HG03571 (cell line): ENCODE measurements at regions not wholly inside any gene's neighbourhood (a gene's known extent, or its start where the extent isn't known, plus 50 kb on each side); places are given as distances from the start of the nearest gene placed in this dataset.

ENCODE experiments used
- ATAC-seq: cut with Tn5 transposase; IDR thresholded peaks from one replicate; pipeline ENCODE4 v1.9.1; 2021; ENCODE audit not compliant: unreplicated experiment

- ATAC-seq, result no peak
Observed at GRCh38 chr1:239538239-239538988, 152.0 kb downstream of the CHRM3 start.

- ATAC-seq, result no peak
Observed at GRCh38 chr1:239539051-239539450, 152.7 kb downstream of the CHRM3 start.

DNA sequence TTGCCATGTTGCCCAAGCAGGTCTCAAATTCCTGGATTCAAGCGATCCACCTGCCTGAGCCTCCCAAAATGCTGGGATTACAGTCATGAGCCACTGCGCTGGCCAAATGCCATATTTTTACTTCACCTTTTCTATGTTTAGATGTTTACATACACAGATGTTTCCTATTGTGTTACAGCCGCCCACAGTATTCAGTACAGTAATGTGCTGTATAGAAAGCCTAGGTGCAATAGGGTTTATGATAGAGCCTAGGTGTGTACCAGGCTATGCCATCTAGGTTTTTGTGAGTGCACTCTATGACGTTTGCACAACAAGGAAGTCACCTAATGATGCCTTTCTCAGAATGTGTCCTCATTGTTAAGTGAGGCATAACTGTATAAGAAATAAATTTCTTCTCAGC lies 153.4 kb downstream of the CHRM3 start:
- no peak for ATAC-seq

DNA sequence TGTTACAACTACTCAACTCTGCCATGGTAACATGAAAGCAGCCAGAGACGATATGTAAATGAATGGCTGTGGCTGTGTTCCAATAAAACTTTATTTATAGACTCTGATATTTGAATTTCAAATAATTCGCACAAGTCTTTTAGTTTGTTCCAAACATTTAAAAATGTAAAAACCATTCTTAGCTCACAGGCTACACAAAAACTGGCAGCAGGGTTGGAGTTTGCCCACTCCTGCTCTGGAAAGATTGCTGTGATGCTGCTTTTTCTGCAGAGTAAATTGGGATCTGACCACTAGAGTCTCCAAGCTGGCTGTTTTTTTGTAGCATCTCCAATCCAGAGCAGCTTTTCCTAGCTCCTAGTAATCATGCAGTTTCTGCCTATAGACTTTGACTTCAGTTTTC lies 157.5 kb downstream of the CHRM3 start:
- ATAC-seq, result no peak

GRCh38 chr1:239545466-239545865 lies 159.1 kb downstream of the CHRM3 start:
- no peak for ATAC-seq

DNA sequence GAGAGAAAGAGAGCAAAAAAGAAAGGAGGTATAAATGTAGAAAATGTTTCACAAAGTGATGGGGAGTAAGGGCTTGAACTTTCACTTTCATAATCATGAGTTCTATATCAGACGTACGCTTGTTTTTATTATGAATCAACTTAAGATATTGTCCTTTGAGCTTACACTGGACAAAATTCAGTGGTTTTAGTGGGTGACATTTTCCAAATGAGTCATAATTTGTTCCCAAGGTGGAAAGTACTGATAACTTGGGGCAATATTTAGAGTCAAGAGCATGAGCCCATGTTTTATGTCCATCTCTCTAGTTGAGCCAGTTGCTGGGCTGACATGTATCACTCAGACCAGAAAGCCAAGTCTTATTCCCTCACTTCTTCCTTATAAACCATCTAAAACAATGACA lies 161.6 kb downstream of the CHRM3 start:
- ATAC-seq, result no peak

DNA sequence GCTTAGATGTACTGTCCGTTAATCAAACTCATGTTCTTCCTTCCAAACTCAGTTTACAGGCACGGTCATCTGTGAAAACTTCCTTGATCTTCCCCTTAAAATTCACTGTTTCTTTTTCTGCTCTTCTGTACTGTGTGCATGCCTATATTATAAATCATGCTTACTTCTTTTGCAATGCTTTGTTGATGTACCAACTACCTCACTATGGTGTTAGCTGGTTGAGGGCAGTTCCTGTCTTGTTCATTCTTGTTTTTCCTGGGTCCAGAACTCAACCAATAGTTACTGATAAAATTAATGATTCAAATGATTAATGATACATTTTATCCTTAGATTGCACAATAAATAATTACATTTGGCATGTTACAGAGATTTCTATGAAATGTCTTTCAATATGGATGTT lies 163.8 kb downstream of the CHRM3 start:
- no peak for ATAC-seq

DNA sequence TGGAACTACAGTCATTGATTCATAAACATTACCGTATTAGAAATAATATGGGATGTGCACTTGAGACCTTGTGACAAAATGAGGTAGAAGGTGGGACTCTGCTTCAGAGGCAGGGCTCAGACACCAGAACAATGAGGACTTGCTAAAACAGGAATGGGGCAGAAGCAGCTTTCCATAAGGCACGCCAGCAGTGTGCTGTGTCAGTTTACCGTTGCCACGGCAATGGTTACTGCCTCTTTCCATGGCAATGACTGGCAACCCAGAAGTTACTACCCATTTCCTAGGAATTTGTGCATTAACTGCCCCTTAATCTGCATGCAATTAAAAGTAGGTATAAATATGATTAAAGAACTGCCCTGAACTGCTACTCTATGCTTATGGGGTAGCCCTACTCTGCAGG lies 169.0 kb downstream of the CHRM3 start:
- no peak for ATAC-seq

GRCh38 chr1:239558559-239558958 lies 172.2 kb downstream of the CHRM3 start:
- ATAC-seq, result no peak

GRCh38 chr1:239558991-239559390 lies 172.6 kb downstream of the CHRM3 start:
- ATAC-seq, result no peak

DNA sequence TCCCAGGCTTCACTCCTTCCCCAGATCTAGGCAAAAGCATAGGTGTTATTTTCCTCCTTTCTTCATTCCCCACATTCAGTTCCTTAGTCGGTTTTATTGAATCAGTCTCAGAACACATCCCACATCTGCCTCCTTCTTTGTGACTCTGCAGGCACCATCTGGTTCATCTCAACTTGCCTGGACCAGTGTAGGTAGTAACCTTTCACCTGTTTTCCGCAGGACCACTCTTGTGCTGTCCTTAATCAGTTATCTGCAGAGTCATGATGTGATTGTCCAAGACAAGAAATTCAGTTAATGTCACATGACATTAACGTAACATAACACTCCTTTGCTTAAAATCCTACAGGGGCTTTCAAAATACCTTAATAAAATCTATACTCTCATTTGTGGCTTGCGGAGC lies 174.6 kb downstream of the CHRM3 start:
- ATAC-seq, result no peak

DNA sequence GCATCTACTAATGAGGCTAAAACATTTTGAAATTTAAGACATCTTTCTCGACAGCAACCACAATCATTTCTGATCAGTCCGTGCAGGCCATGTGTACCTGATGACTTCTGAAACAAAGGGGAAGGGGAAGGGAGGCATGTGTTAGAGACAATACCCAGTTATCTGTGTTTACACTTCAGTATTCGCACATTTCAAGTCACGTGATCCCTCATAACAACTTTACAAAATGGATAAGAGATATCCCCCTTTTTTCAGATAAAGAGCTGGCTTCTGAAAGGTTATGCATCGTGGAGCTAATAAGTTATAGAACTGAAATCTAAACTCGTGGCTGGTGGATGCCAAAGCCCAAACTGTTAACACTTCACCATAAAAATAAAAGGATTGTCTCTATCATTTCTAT lies 175.7 kb downstream of the CHRM3 start:
- ATAC-seq, result no peak

DNA sequence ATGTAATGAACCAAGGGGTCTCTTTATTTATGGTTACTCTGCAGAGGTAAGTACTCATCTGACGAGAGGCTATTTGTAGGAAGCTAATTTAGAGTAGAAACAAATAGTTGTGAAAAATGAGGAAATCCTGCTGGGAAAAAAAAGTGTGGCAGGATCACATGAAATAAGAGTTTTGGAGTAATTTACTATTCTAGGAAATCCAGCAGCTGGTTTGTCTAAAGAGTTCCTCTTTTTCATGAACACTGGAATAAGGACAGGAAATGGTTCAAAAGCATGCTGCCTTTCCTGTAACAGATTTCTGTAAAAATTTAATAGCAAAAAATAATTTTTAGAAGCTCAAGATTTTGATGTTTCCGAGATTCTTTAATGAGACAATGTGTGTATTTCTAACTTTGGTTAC lies 177.3 kb downstream of the CHRM3 start:
- no peak for ATAC-seq

- no peak for ATAC-seq
Observed at GRCh38 chr1:239566074-239566473, 179.7 kb downstream of the CHRM3 start.

DNA sequence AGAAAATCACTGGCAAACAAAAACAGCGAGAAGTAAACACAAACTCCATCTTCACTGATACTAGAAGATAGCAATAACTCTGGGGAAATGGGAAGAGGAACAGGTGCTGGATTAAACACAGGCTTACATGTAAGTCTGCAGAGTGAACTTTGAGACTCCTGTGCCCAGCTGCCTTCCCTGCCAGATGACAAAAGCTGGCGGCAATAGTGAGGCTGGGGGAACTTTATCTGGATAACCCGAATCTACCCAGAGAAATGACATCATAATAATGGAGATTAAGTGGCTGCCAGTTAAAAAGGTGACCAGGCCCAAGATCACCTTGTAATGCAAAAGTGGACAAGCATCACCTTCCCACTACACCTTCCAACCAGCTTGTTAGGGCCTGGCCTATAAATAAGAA lies 184.5 kb downstream of the CHRM3 start:
- no peak for ATAC-seq

GRCh38 chr1:239572183-239572582 lies 185.8 kb downstream of the CHRM3 start:
- no peak for ATAC-seq

GRCh38 chr1:239574112-239574511 lies 187.7 kb downstream of the CHRM3 start:
- ATAC-seq, result no peak

GRCh38 chr1:239575113-239575512 lies 188.7 kb downstream of the CHRM3 start:
- no peak for ATAC-seq

DNA sequence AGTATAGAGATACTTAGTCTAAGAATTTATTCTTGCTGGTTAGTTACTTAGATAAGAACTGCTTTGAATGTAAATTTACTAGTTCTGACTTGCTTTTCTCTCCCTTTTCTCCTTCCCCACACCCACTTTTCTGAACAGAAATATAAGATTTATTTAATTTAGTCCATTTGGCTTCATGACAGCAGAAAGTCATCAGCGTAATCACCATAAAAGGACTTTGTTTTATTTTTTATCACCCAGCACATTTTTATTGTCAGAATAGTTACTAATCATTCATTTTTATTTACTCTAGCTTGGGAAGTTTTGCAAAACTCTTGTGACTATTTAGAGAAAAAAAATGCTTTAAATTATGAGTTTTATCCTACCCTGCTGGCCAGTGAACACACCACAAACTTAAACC lies 197.2 kb downstream of the CHRM3 start:
- no peak for ATAC-seq

- ATAC-seq, result no peak
Observed at GRCh38 chr1:239586128-239586527, 199.8 kb downstream of the CHRM3 start.

- ATAC-seq, result no peak
Observed at GRCh38 chr1:239587066-239587465, 200.7 kb downstream of the CHRM3 start.

DNA sequence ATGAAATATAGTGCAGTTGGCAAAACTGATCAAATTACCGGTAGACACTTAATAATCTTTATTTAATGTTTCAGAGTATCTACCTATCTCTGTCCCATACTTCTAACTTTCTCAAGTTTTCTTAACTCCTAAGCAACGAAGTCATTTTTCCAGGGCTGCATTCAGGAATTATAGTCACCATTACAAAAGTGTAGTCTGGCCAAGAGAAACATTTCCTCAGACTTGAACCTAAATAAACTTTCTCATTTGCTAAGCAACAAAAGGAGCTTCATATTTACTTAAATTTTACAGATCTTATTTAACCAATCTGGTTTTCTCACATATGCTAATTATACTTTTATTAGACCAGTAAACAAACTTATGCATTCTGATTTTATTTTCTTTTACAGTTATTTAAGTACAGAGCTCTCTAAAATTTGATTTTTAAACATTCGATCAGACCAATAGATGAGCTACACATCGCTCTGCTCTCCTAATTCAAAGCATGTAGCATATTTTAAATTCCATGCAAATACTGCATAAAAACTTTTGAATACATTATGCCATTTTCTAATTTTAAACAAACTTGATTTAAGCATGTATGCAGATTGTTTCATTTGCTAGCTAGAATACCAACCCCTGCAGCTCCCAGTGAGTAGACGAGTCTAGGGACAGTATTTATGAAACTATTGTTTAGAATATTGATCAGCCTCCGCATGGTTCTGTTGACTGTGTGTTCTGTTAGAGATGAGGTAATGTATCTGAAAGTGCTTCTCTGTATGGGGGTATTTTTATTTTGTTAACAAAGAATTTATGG lies 201.4 kb downstream of the CHRM3 start:
- no peak for ATAC-seq

GRCh38 chr1:239590556-239590955 lies 204.2 kb downstream of the CHRM3 start:
- no peak for ATAC-seq
